ENCODE measurements at regions not wholly inside any gene's neighbourhood (a gene's known extent, or its start where the extent isn't known, plus 50 kb on each side); places are given as distances from the start of the nearest gene placed in this dataset.
A peak's percentile ranks its signal among the peaks of the same experiment; 100 is the strongest.

GRCh38 chr12:67200386-67200785 is 68.8 kb upstream of the CAND1 start:
- ATAC-seq (no peak), DNase-seq (ENCODE audit: low spot score) (no peak)
- Histone ChIP-seq H3K79me2 (replicated peaks; ENCODE audit: insufficient read depth) (no peaks in the 10 kb centered on the region), H3K4me1 (ENCODE audit: insufficient read depth) (peaks cover 16% of the 10 kb centered on the region), H3K27ac (ENCODE audit: low read depth) (no peak overlapping the region), H4K20me1 (replicated peaks; ENCODE audit: insufficient read depth) (no peaks in the 10 kb centered on the region), H3K4me2 (no peak overlapping the region), H3K27me3 (ENCODE audit: insufficient read depth) (no peaks in the 10 kb centered on the region), H3K9me2 (ENCODE audit: insufficient read depth) (no peaks in the 10 kb centered on the region), H2AFZ (peak overlapping the region; percentile 16; the same call in 1 of the 2 replicates), H3K4me3 (no peak overlapping the region), H3F3A (replicated peaks; ENCODE audit: low read depth) (no peaks in the 10 kb centered on the region), H3K36me3 (ENCODE audit: insufficient read depth) (no peaks in the 10 kb centered on the region)
- TF ChIP-seq JUNB (IDR thresholded peaks at IDR 0.05; ENCODE audit: unreplicated experiment): no peak
- TF ChIP-seq, protein P1, sequence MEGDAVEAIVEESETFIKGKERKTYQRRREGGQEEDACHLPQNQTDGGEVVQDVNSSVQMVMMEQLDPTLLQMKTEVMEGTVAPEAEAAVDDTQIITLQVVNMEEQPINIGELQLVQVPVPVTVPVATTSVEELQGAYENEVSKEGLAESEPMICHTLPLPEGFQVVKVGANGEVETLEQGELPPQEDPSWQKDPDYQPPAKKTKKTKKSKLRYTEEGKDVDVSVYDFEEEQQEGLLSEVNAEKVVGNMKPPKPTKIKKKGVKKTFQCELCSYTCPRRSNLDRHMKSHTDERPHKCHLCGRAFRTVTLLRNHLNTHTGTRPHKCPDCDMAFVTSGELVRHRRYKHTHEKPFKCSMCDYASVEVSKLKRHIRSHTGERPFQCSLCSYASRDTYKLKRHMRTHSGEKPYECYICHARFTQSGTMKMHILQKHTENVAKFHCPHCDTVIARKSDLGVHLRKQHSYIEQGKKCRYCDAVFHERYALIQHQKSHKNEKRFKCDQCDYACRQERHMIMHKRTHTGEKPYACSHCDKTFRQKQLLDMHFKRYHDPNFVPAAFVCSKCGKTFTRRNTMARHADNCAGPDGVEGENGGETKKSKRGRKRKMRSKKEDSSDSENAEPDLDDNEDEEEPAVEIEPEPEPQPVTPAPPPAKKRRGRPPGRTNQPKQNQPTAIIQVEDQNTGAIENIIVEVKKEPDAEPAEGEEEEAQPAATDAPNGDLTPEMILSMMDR (conservative IDR thresholded peaks at IDR 0.05; ENCODE audit: low read depth in 2 of 2): no peak
- no peak for TF ChIP-seq ZNF114 (CRISPR knock-in tag; IDR thresholded peaks at IDR 0.05)
- TF ChIP-seq NANOG (IDR thresholded peaks at IDR 0.05; ENCODE audit: borderline replicate concordance): no peak
- no peak for TF ChIP-seq ZNF462 (CRISPR knock-in tag; IDR thresholded peaks at IDR 0.05)
- TF ChIP-seq ZNF331 (CRISPR knock-in tag; IDR thresholded peaks at IDR 0.05; ENCODE audit: low read depth): no peak
- TF ChIP-seq EZH2phosphoT487 (IDR thresholded peaks at IDR 0.05; ENCODE audit: unreplicated experiment): no peak
- no peak for TF ChIP-seq CREB1 (CRISPR knock-in tag; IDR thresholded peaks at IDR 0.05; ENCODE audit: low read depth)
- TF ChIP-seq, protein P2, sequence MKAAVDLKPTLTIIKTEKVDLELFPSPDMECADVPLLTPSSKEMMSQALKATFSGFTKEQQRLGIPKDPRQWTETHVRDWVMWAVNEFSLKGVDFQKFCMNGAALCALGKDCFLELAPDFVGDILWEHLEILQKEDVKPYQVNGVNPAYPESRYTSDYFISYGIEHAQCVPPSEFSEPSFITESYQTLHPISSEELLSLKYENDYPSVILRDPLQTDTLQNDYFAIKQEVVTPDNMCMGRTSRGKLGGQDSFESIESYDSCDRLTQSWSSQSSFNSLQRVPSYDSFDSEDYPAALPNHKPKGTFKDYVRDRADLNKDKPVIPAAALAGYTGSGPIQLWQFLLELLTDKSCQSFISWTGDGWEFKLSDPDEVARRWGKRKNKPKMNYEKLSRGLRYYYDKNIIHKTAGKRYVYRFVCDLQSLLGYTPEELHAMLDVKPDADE (IDR thresholded peaks at IDR 0.05): no peak
- TF ChIP-seq EZH2 (IDR thresholded peaks at IDR 0.05; ENCODE audit: low read depth, unreplicated experiment): no peak
- no peak for TF ChIP-seq STAT1 (IDR thresholded peaks at IDR 0.05; ENCODE audit: unreplicated experiment)
- no peak for TF ChIP-seq POLR2AphosphoS5 (IDR thresholded peaks at IDR 0.05; ENCODE audit: low read depth)
- no peak for TF ChIP-seq REST (IDR thresholded peaks at IDR 0.05; ENCODE audit: unreplicated experiment)
- no peak overlapping the region for H3K27ac Mint-ChIP-seq
- peaks cover 18% of the 10 kb centered on the region for H3K4me1 Mint-ChIP-seq
- no peaks in the 10 kb centered on the region for H3K9me3 Mint-ChIP-seq
- no peaks in the 10 kb centered on the region for H3K36me3 Mint-ChIP-seq (ENCODE audit: low read depth)
- no peak overlapping the region for H3K4me3 Mint-ChIP-seq
- H3K27me3 Mint-ChIP-seq (ENCODE audit: insufficient read depth, low read depth, poor library complexity): no peaks in the 10 kb centered on the region
